ENCODE measurements at regions not wholly inside any gene's neighbourhood (a gene's known extent, or its start where the extent isn't known, plus 50 kb on each side); places are given as distances from the start of the nearest gene placed in this dataset.

GRCh38 chr6:747028-747427 is 54.1 kb upstream of the EXOC2 start:
- no peak for TF ChIP-seq POLR2A (IDR thresholded peaks at IDR 0.05; ENCODE audit: low read depth, low read length)
- no peak for TF ChIP-seq POLR2AphosphoS5 (IDR thresholded peaks at IDR 0.05; ENCODE audit: low read depth, low read length)
